Type B pancreatic cell (in vitro differentiated cells): ENCODE measurements at regions not wholly inside any gene's neighbourhood (a gene's known extent, or its start where the extent isn't known, plus 50 kb on each side); places are given as distances from the start of the nearest gene placed in this dataset.
A peak's percentile ranks its signal among the peaks of the same experiment; 100 is the strongest.

ENCODE experiments used
- DNase-seq: peaks from one replicate; pipeline ENCODE4 v3.0.0; 2021; ENCODE audit warnings: mixed read lengths; ENCODE audit not compliant: unreplicated experiment; ENCODE audit errors: extremely low spot score
- H3K27ac Mint-ChIP-seq: 2 replicates; pipeline ENCODE4 v1.8.0; 2021; ENCODE audit warnings: mild to moderate bottlenecking, mixed read lengths
- H3K27me3 Mint-ChIP-seq: 2 replicates; pipeline ENCODE4 v1.8.0; 2021; ENCODE audit warnings: mixed read lengths
- H3K36me3 Mint-ChIP-seq: 2 replicates; pipeline ENCODE4 v1.8.0; 2021; ENCODE audit warnings: mixed read lengths
- H3K4me1 Mint-ChIP-seq: one replicate; pipeline ENCODE4 v1.8.0; 2021; ENCODE audit warnings: mixed read lengths; ENCODE audit not compliant: unreplicated experiment
- H3K4me3 Mint-ChIP-seq: 2 replicates; pipeline ENCODE4 v1.8.0; 2021; ENCODE audit warnings: mild to moderate bottlenecking, mixed read lengths
- H3K9me3 Mint-ChIP-seq: 2 replicates; pipeline ENCODE4 v1.8.0; 2021; ENCODE audit warnings: mixed read lengths
- TF ChIP-seq, protein P1 (sequence below): fragments of 200-600 bp; sonication (generic); conservative IDR thresholded peaks from 2 replicates; pipeline ENCODE4 v1.5.0; 2021; ENCODE audit warnings: antibody characterized with exemption, mild to moderate bottlenecking

DNA sequence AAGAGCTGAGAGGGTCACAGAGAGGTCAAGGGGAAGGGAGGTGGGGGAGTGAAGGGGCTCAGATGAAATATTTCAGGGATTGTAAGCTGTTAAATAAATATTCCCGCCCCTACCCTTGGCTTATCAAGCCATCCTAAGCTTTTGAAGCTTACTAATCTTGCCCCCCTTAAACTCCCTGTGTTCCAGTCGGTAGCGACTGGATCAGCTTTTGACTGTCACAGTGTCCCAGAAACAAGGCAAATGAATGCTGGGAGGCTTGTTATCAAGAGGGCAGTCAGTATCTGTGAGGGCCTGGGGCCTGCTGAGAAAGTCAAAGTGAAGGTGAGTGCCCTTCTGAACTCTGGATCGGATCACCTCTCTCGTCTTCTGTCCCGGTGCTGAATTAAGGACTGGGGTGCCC lies 128.1 kb downstream of the DACT1 start:
- TF ChIP-seq, protein P1, sequence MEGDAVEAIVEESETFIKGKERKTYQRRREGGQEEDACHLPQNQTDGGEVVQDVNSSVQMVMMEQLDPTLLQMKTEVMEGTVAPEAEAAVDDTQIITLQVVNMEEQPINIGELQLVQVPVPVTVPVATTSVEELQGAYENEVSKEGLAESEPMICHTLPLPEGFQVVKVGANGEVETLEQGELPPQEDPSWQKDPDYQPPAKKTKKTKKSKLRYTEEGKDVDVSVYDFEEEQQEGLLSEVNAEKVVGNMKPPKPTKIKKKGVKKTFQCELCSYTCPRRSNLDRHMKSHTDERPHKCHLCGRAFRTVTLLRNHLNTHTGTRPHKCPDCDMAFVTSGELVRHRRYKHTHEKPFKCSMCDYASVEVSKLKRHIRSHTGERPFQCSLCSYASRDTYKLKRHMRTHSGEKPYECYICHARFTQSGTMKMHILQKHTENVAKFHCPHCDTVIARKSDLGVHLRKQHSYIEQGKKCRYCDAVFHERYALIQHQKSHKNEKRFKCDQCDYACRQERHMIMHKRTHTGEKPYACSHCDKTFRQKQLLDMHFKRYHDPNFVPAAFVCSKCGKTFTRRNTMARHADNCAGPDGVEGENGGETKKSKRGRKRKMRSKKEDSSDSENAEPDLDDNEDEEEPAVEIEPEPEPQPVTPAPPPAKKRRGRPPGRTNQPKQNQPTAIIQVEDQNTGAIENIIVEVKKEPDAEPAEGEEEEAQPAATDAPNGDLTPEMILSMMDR, result no peak
- Mint-ChIP-seq H3K4me3 (peak overlapping the region; percentile 30), H3K27ac (peak overlapping the region; percentile 62), H3K36me3 (no peaks in the 10 kb centered on the region), H3K4me1 (peaks cover 57% of the 10 kb centered on the region), H3K9me3 (no peaks in the 10 kb centered on the region), H3K27me3 (peaks cover 2% of the 10 kb centered on the region)
- DNase-seq, result no peak

DNA sequence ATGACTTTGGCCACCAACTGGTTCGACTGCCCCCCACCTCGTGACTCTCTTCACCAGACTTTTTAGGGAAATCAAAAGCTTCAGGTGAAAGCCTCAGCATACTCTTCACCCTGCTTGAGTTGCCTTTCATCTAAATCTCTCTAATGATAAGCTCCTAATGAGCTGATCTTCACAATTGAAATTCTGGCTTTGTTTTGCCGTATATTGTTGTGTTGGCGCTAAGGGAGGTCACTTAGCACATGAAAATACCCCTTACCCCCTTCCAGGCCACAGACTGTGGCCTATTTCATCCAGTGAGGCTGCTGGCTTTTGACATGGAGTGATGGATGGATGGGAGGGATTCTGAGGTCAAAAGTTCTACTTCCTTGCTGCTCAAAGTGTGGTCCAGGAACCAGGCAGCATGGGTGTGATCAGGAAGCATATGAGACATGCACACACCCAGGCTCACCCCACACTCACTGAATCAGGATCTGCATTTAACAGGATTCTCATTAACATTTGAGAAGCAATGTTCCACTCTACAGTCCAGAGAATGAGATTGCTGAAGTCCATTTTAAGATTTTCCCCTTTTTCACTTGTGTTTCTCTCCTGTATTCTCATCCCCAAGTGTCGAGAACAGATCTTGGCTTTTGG lies 131.4 kb downstream of the DACT1 start:
- DNase-seq, result no peak

DNA sequence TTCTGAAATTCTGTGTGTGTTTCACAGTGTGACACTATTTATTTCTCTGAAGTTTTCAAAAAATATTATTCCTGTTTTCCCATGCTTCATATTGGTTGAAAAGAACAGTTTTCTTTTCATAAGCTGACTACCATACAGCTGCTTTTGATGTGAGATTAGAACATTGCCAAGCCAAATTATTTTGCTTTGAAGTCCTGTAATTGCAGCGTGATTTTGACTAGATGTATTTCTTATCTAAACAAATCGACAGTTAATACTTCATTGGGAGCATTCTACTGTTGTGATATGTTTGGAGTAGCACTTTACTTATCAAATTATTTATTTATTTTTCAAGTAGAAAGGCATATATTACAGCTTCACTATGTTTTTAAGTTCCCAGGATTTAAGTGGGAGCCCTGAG lies 132.0 kb downstream of the DACT1 start:
- no peaks in the 10 kb centered on the region for H3K36me3 Mint-ChIP-seq
- TF ChIP-seq, protein P1, result no peak
- H3K27ac Mint-ChIP-seq, result no peak overlapping the region
- H3K9me3 Mint-ChIP-seq, result no peaks in the 10 kb centered on the region
- H3K27me3 Mint-ChIP-seq, result peaks cover 2% of the 10 kb centered on the region
- H3K4me3 Mint-ChIP-seq, result no peak overlapping the region
- no peak for DNase-seq
- H3K4me1 Mint-ChIP-seq, result peaks cover 63% of the 10 kb centered on the region

More for the DNA sequence above, 131.4 kb downstream of the DACT1 start:
- H3K4me3 Mint-ChIP-seq, result no peak overlapping the region
- H3K36me3 Mint-ChIP-seq, result no peaks in the 10 kb centered on the region
- H3K4me1 Mint-ChIP-seq, result peaks cover 59% of the 10 kb centered on the region
- H3K27ac Mint-ChIP-seq, result peak overlapping the region; percentile 52
- H3K9me3 Mint-ChIP-seq, result no peaks in the 10 kb centered on the region
- H3K27me3 Mint-ChIP-seq, result peaks cover 2% of the 10 kb centered on the region
- TF ChIP-seq, protein P1, result no peak

DNA sequence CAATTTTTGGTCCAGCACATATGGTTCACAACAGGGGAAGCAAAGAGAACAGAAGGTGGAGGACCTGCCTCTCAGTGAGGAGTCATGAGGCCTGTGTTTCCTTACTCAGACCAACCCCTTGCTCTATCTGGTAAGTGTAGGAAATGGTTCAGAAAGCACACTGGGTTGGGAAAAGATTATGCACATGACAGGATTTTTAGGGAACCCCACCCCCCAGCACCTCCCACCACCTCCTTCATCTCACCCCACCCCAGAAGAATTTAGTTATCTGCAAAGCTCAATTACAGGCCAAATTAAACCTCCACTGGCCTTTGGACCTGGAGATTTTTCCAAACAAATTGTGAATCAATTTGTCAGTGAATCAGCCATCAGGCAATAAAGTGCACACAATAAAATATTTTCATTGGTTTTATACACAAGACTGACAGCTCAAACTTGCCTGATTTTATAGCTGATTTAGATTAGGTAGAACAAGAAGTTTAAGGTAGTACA lies 132.8 kb downstream of the DACT1 start:
- Mint-ChIP-seq H3K4me1 (peaks cover 56% of the 10 kb centered on the region), H3K27ac (no peak overlapping the region), H3K9me3 (no peaks in the 10 kb centered on the region), H3K36me3 (no peaks in the 10 kb centered on the region), H3K4me3 (no peak overlapping the region), H3K27me3 (peaks cover 2% of the 10 kb centered on the region)
- no peak for DNase-seq
- TF ChIP-seq, protein P1, result no peak

DNA sequence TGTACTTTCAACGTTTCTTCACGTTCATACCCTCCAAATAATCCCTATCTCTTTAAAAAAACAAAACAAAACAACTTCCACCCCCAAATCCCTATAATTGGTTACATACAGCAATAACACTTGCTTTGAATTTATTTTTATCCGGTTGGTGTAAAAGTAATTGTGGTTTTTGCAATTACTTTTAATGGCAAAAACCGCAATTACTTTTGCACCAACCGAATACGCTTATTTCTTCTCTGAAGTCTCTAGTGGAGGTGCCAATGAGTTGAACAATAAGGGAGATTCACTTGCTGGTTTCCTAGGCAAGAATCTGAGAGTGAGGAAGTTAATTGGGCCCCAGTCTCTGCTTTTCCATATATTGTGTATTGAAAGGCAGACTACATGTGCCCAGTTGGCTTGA lies 133.3 kb downstream of the DACT1 start:
- peaks cover 2% of the 10 kb centered on the region for H3K27me3 Mint-ChIP-seq
- H3K27ac Mint-ChIP-seq, result no peak overlapping the region
- peaks cover 52% of the 10 kb centered on the region for H3K4me1 Mint-ChIP-seq

More for the DNA sequence above, 133.3 kb downstream of the DACT1 start:
- no peak overlapping the region for H3K4me3 Mint-ChIP-seq
- no peaks in the 10 kb centered on the region for H3K36me3 Mint-ChIP-seq
- TF ChIP-seq, protein P1, result no peak
- H3K9me3 Mint-ChIP-seq, result no peaks in the 10 kb centered on the region
- no peak for DNase-seq
